Transverse colon (tissue), 4 donors: ENCODE measurements at regions not wholly inside any gene's neighbourhood (a gene's known extent, or its start where the extent isn't known, plus 50 kb on each side); places are given as distances from the start of the nearest gene placed in this dataset.

Source experiments
- EP300 ChIP-seq: sonication (generic); formaldehyde crosslinking; IDR thresholded peaks from one replicate; pipeline ENCODE4 v1.6.1; 2017; ENCODE audit warnings: antibody characterized with exemption, low read depth
- POLR2AphosphoS5 ChIP-seq, 3 donors: sonication (generic); formaldehyde crosslinking; IDR thresholded peaks; one replicate each; pipeline ENCODE4 v1.6.1; 2016; ENCODE audit warnings: antibody characterized with exemption in 3 of 3
- TF ChIP-seq, protein P1 (sequence below), 5 experiments: fragments of 200-600 bp in 3 of 5; fragments of 450-650 bp in 2 of 5; sonication (generic) in 3 of 5; IDR thresholded peaks; 1 replicate in 2 of 5; 2 replicates in 3 of 5; pipeline ENCODE4 v1.5.1; 2016 to 2017; ENCODE audit warnings: antibody characterized with exemption in 5 of 5, inconsistent platforms in 3 of 5, mild to moderate bottlenecking in 2 of 5, moderate library complexity in 1 of 5

DNA sequence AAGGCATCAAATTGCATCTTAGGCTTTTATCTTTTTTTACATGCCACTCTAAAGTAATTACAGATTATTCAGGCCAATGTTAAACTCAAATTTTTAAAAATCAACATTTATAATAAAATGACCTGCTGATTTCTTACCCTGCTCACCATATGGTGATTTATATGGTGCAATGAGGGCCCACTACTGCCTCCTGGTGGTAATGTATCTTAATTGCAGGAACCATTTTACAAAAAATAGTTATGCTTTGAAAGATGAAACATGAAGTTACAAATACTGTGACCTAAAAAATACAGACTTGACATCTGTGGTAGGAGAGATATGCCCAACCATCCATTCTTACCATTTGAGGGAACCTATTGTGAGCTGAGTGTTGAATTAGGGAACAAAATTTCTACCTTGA lies 292.6 kb upstream of the TAS2R1 start:
- TF ChIP-seq, protein P1, sequence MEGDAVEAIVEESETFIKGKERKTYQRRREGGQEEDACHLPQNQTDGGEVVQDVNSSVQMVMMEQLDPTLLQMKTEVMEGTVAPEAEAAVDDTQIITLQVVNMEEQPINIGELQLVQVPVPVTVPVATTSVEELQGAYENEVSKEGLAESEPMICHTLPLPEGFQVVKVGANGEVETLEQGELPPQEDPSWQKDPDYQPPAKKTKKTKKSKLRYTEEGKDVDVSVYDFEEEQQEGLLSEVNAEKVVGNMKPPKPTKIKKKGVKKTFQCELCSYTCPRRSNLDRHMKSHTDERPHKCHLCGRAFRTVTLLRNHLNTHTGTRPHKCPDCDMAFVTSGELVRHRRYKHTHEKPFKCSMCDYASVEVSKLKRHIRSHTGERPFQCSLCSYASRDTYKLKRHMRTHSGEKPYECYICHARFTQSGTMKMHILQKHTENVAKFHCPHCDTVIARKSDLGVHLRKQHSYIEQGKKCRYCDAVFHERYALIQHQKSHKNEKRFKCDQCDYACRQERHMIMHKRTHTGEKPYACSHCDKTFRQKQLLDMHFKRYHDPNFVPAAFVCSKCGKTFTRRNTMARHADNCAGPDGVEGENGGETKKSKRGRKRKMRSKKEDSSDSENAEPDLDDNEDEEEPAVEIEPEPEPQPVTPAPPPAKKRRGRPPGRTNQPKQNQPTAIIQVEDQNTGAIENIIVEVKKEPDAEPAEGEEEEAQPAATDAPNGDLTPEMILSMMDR (IDR thresholded peaks at IDR 0.05): peak in 1 of 5 experiments; percentile 12
- TF ChIP-seq POLR2AphosphoS5 (IDR thresholded peaks at IDR 0.05) (no peak), EP300 (no peak)
